Pancreas (tissue), 10 donors: ENCODE measurements at regions not wholly inside any gene's neighbourhood (a gene's known extent, or its start where the extent isn't known, plus 50 kb on each side); places are given as distances from the start of the nearest gene placed in this dataset.

ENCODE experiments used
- ATAC-seq, 4 donors: fragments of 200-7000 bp; cut with Tn5 transposase; one replicate each; pipeline versions ENCODE4 v1.8.0 to v1.9.1; 2020; ENCODE audit warnings: mild to moderate bottlenecking in 4 of 4, moderate library complexity in 4 of 4
- DNase-seq, 6 donors: peaks; one replicate each; pipeline ENCODE4 v3.0.0-alpha.2; 2020
- FAIRE-seq: peaks from 2 replicates; lab custom pipeline; 2012; peaks lifted over from hg19 to GRCh38; lab: Jason Lieb, UNC
- H3K27ac ChIP-seq, 4 donors: fragments of 200-600 bp; sonication (generic); 1 replicate in 3 of 4; 2 replicates in 1 of 4; pipeline versions ENCODE4 v1.5.0 to v1.8.0; 2020
- H3K27me3 ChIP-seq, 4 donors: fragments of 200-600 bp; one replicate each; pipeline ENCODE4 v1.8.0; 2021
- H3K36me3 ChIP-seq, 3 donors: fragments of 200-600 bp; sonication (generic) in 1 of 3; one replicate each; pipeline versions ENCODE4 v1.5.0 to v1.8.0; 2020 to 2021
- H3K4me1 ChIP-seq, 3 donors: fragments of 200-600 bp; one replicate each; pipeline ENCODE4 v1.8.0; 2021
- H3K4me3 ChIP-seq, 4 donors: fragments of 200-600 bp; sonication (generic) in 2 of 4; one replicate each; pipeline versions ENCODE4 v1.5.0 to v1.8.0; 2020 to 2021
- H3K9me3 ChIP-seq, 4 donors: fragments of 200-600 bp; one replicate each; pipeline ENCODE4 v1.8.0; 2021
- WGBS, 2 donors: extraction: QIAGEN DNeasy Blood & Tissue Kit; methylation state at CpG; one replicate each; pipeline ENCODE4 v1.1.7; 2013; 5-methylcytosine and 5-hydroxymethylcytosine counted together
- intact Hi-C, 3 donors: fragments of 100-400 bp; cut with DNase I; formaldehyde crosslinking; loops; one replicate each; pipeline versions ENCODE4 v1.11.1 to v1.14.2; 2022
- TF ChIP-seq, protein P1 (sequence below), 4 donors: fragments of 200-600 bp; sonication (generic) in 3 of 4; IDR thresholded peaks; one replicate each; pipeline versions ENCODE4 v1.5.0 to v1.8.0; 2021; ENCODE audit warnings: antibody characterized with exemption in 4 of 4
- donor health status: healthy with polysubstance abuse.
- donor health status: DM: no; HTN: no; CAD: no; lungs with moderate emphysema.
- donor health status: DM: no; HTN: no; CAD: no.
- donor health status: control.
- donor health status: control.
- donor health status: Bipolar disorder and iron deficiency.
- donor health status: DM: yes; HTN: yes; CAD: no.
- donor health status: DM: no; HTN: no; CAD: no.
- donor health status: DM: no; HTN: no; CAD: no.
- donor health status: DM: yes; HTN: yes; CAD: no.

- 82 to 88% methylated on average over 3 of the region's 3 CpGs for WGBS, 2 donors
- DNase-seq (no peak), ATAC-seq (no peak), FAIRE-seq (no peak)
- TF ChIP-seq, protein P1, sequence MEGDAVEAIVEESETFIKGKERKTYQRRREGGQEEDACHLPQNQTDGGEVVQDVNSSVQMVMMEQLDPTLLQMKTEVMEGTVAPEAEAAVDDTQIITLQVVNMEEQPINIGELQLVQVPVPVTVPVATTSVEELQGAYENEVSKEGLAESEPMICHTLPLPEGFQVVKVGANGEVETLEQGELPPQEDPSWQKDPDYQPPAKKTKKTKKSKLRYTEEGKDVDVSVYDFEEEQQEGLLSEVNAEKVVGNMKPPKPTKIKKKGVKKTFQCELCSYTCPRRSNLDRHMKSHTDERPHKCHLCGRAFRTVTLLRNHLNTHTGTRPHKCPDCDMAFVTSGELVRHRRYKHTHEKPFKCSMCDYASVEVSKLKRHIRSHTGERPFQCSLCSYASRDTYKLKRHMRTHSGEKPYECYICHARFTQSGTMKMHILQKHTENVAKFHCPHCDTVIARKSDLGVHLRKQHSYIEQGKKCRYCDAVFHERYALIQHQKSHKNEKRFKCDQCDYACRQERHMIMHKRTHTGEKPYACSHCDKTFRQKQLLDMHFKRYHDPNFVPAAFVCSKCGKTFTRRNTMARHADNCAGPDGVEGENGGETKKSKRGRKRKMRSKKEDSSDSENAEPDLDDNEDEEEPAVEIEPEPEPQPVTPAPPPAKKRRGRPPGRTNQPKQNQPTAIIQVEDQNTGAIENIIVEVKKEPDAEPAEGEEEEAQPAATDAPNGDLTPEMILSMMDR (IDR thresholded peaks at IDR 0.05), result no peak
- intact Hi-C loops, result loop anchor here in 1 of 3 donors (10.0 kb wide), 1 partner anchor 63 kb away; no protein-coding TSS in a partner anchor
- Histone ChIP-seq H3K4me1 (no peaks in the 10 kb centered on the region), H3K27ac (no peak overlapping the region), H3K36me3 (no peaks in the 10 kb centered on the region), H3K4me3 (no peak overlapping the region), H3K9me3 (no peaks in the 10 kb centered on the region), H3K27me3 (no peaks in the 10 kb centered on the region)
These were observed 51.5 kb upstream of the MNX1 start for GRCh38 chr7:157061979-157062378.

GRCh38 chr7:157065046-157065445, 54.6 kb upstream of the MNX1 start:
- 74 to 87% methylated on average over 7 of the region's 7 CpGs for WGBS, 2 donors
- Histone ChIP-seq H3K9me3 (no peaks in the 10 kb centered on the region), H3K27me3 (no peaks in the 10 kb centered on the region), H3K4me3 (no peak overlapping the region), H3K4me1 (no peaks in the 10 kb centered on the region), H3K27ac (no peak overlapping the region), H3K36me3 (no peaks in the 10 kb centered on the region)
- FAIRE-seq, result no peak
- no peak for ATAC-seq
- TF ChIP-seq, protein P1 (IDR thresholded peaks at IDR 0.05), result no peak
- intact Hi-C loops, result loop anchor here in 1 of 3 donors (10.0 kb wide), 1 partner anchor 60 kb away; no protein-coding TSS in a partner anchor
- DNase-seq, result no peak

GRCh38 chr7:157072361-157072760, 61.9 kb upstream of the MNX1 start:
- Histone ChIP-seq H3K36me3 (no peaks in the 10 kb centered on the region), H3K27me3 (no peaks in the 10 kb centered on the region), H3K4me3 (no peak overlapping the region), H3K9me3 (no peaks in the 10 kb centered on the region), H3K4me1 (no peaks in the 10 kb centered on the region), H3K27ac (no peak overlapping the region)
- 90 to 97% methylated on average over 5 of the region's 5 CpGs for WGBS, 2 donors
- intact Hi-C loops, result no loop called here
- FAIRE-seq (no peak), DNase-seq (no peak), ATAC-seq (no peak)
- TF ChIP-seq, protein P1 (IDR thresholded peaks at IDR 0.05), result no peak

- WGBS, 2 donors, result 67 to 71% methylated on average over 3 of the region's 3 CpGs
- Histone ChIP-seq H3K36me3 (no peaks in the 10 kb centered on the region), H3K4me3 (no peak overlapping the region), H3K4me1 (no peaks in the 10 kb centered on the region), H3K9me3 (no peaks in the 10 kb centered on the region), H3K27ac (no peak overlapping the region), H3K27me3 (no peaks in the 10 kb centered on the region)
- no peak for DNase-seq
- intact Hi-C loops, result no loop called here
- FAIRE-seq, result no peak
- TF ChIP-seq, protein P1 (IDR thresholded peaks at IDR 0.05), result no peak
- ATAC-seq, result no peak
These were observed 62.9 kb upstream of the MNX1 start for GRCh38 chr7:157073335-157073734.

GRCh38 chr7:157073949-157074624, 63.6 kb upstream of the MNX1 start:
- TF ChIP-seq, protein P1 (IDR thresholded peaks at IDR 0.05), result no peak
- Histone ChIP-seq H3K36me3 (no peaks in the 10 kb centered on the region), H3K27me3 (peaks cover 0 to 1% (median 0%) of the 10 kb centered on the region in 4 donors), H3K4me1 (no peaks in the 10 kb centered on the region), H3K9me3 (no peaks in the 10 kb centered on the region), H3K27ac (no peak overlapping the region), H3K4me3 (no peak overlapping the region)
- ATAC-seq (no peak), FAIRE-seq (no peak), DNase-seq (no peak)
- WGBS, 2 donors, result 90 to 94% methylated on average over 7 of the region's 7 CpGs
- intact Hi-C loops, result no loop called here
